ENCODE measurements at regions not wholly inside any gene's neighbourhood (a gene's known extent, or its start where the extent isn't known, plus 50 kb on each side); places are given as distances from the start of the nearest gene placed in this dataset.

GRCh38 chr1:212526111-212526491, 82.5 kb upstream of the ATF3 start:
- DNase-seq = no peak

GRCh38 chr1:212528501-212528900, 80.1 kb upstream of the ATF3 start:
- DNase-seq = no peak

DNA sequence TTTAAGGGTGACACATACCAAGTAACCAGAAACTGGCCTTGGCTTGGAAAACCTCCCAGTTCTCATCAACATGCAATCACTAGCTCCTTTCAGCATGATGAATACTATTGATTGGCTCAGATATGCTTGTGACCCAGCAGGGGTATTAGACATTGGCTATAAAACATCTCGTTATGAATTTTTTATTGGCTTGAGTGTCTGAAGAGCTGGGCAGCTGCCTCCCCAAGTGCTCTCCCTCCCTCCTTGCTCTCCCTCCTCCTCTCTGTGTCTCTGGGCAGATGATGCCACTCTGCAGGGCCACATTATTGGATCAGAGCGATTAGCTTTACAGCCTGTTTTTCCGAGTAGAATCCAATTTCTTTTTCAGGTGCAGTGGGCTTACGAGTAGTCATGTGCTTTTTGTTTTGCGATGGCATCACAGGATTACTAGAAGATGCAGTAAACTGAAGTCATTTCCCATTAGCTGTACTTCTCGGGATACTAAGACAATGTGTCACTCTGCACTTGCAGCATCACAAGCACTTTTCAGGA, 79.3 kb upstream of the ATF3 start:
- no peak for DNase-seq

- no peak for DNase-seq
These were observed 77.3 kb upstream of the ATF3 start for GRCh38 chr1:212531267-212531666.

GRCh38 chr1:212531796-212532195, 76.8 kb upstream of the ATF3 start:
- no peak for DNase-seq

DNA sequence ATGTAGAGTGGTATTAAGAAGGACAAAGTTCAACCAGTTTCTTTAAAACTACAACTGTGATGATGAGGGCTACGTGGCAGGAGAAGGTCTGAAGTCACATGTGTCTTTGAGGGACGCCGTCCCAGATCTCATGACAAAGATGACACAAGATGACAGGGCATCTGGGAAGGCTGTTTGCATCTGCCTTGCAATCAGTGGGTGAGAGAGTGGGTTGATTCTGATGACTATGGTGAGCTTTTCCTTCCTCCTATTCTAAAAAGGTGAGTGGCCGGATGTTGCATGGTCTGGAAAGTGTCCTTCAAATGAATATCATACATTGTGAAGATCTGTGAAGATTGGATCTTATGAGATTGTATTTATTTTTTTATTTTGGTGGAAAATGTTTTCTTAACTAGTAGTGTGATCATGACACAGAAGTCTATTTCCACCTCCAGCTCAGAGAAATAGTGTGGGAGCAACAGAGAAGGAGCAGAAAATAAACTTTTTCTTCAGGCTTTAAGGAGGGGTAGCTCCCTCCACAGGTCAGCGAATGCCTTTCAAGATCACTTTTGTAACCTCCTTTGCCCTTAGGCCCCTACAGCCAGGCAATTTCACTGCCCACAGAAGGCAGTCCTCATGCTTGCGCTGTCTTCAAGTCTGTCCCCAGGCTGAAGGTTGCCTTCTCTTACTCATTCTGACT, 76.0 kb upstream of the ATF3 start:
- DNase-seq = no peak

GRCh38 chr1:212533148-212533517, 75.4 kb upstream of the ATF3 start:
- DNase-seq = no peak

DNA sequence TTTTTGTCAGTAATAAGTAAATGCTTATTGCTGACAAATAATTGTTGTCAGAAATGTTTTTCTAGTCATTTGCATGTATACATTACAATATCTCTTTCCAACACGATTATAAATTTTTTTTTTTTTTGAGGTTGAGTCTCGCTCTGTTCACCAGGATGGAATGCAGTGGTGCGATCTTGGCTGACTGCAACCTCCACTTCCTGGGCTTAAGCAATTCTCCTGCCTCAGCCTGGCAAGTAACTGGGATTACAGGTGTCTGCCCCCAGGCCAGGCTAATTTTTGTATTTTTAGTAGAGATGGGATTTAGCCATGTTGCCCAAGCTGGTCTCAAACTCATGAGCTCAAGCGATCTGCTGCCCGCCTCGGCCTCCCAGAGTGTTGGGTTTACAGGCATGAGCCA, 72.0 kb upstream of the ATF3 start:
- DNase-seq = no peak

DNA sequence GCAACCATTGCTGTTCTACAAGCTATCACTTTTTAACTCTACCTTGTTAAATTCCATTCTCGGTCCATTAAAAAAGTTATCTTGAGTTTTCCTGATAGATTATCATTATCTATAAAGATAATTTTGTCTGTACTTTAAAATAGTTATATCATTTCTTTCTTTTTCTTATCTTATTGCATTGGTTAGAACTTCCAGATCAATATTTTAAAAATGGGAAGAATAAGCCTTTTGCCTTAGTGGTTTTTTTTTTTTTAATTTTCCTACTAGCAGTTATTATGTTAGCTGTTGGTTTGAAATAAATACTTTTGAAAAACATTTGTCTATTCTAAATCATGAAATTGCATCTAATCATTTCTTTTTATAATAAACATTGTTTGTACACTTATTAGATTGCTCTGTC, 71.0 kb upstream of the ATF3 start:
- DNase-seq = no peak

- DNase-seq = peak; percentile 87
These were observed 68.7 kb upstream of the ATF3 start for GRCh38 chr1:212539737-212540430.

GRCh38 chr1:212542761-212543187, 65.8 kb upstream of the ATF3 start:
- DNase-seq = peak; percentile 98

GRCh38 chr1:212544110-212544509, 64.5 kb upstream of the ATF3 start:
- DNase-seq = no peak

- peak; percentile 60 for DNase-seq
These were observed 62.5 kb upstream of the ATF3 start for GRCh38 chr1:212545941-212546635.

DNA sequence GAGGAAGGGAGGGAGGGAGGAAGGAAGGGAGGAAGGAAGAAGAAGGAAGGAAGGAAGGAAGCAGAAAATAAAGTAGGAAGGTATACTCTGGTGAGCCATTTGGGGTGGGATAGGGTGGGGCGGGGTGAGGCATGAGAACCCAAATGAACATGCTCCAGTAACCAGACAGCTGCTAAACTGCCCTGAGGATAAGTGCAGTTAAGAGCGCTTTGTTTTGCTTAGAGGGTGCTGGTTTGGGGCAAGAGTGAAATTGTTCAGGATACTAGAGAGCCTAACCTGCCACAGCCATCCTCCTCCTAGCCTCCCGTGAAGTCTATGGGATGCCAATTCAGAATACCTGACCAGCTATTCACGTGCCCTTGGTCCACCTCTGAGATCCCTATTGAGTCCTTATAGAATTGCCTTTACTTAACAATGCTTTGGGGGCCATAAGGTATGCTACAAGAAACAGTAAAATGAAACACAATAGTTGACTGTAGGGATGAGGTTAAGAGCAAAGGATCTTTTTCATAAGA, 59.0 kb upstream of the ATF3 start:
- DNase-seq = no peak

GRCh38 chr1:212551929-212552328, 56.6 kb upstream of the ATF3 start:
- no peak for DNase-seq

GRCh38 chr1:212553676-212554075, 54.9 kb upstream of the ATF3 start:
- no peak for DNase-seq

- no peak for DNase-seq
These were observed 54.2 kb upstream of the ATF3 start for GRCh38 chr1:212554401-212554800.

- DNase-seq = no peak
These were observed 53.1 kb upstream of the ATF3 start for GRCh38 chr1:212555426-212555825.

- DNase-seq = no peak
These were observed 51.6 kb upstream of the ATF3 start for GRCh38 chr1:212556822-212557549.

GRCh38 chr1:212557739-212558692, 50.5 kb upstream of the ATF3 start:
- no peak for DNase-seq

DNA sequence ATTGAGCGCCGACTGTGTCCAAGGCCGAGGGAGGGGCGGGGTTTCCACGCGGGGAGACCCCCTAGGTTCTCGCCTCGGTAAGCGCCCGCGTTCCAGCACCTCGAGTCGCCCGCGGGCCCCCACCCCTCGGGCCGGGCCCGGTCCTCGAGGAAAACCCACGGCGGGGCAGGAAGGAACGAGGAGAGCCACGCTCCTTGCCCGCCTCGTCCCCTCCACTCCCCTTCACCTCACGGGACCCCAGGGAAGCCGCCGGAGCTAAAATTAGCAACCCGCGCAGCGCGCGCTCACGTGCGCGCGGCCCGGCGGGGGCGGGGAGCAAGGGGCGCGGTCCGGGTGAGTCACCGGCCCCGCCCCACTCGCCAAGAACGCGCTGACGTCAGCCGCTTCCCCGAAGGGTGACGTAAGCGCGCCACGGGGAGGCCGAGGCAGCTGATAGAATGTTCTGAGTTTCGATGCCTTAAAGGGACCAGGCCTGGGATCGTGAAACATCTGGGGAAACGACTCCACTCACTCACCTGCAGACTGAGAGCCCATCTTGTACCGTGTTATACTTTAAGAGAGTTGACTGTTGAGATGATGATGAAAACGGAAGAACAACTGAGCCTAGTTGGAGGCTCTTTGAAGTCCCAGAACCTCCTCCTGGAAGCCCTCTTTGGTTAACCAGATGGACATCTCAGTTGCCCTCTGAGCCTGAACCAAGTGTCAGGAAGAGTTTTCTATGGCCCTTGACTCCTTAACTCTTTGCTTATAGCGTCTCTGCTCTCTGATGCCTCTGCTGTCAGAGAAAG, 49.7 kb upstream of the ATF3 start:
- peak; percentile 86 for DNase-seq

Data from MV-4-11 (cell line).